ENCODE measurements at regions not wholly inside any gene's neighbourhood (a gene's known extent, or its start where the extent isn't known, plus 50 kb on each side); places are given as distances from the start of the nearest gene placed in this dataset.

- H2BK120ac ChIP-seq (ENCODE audit: low read depth, low read length): no peak overlapping the region
- H2AK9ac ChIP-seq (replicated peaks; ENCODE audit: low read depth, low read length, poor library complexity): no peak overlapping the region
- no peak overlapping the region for H3K4me3 ChIP-seq (ENCODE audit: insufficient read depth, low read depth, low read length)
- H2AK5ac ChIP-seq (ENCODE audit: low read depth, low read length): no peak overlapping the region
- H3K4me2 ChIP-seq (ENCODE audit: low read depth, low read length): no peak overlapping the region
- H4K20me1 ChIP-seq (ENCODE audit: insufficient read depth, low read length): no peaks in the 10 kb centered on the region
- no peak overlapping the region for H3K9ac ChIP-seq (ENCODE audit: low read depth, low read length)
- no peak overlapping the region for H3K18ac ChIP-seq (ENCODE audit: low read depth, low read length)
- no peaks in the 10 kb centered on the region for H3K79me1 ChIP-seq (ENCODE audit: low read depth in 1 of 2, low read length in 2 of 2)
- no peak overlapping the region for H2BK5ac ChIP-seq (ENCODE audit: low read depth, low read length, poor library complexity, severe bottlenecking)
- H4K5ac ChIP-seq (ENCODE audit: low read depth, low read length): no peak overlapping the region
- H3K4ac ChIP-seq (ENCODE audit: low read depth, low read length): no peak overlapping the region
- H2BK15ac ChIP-seq (ENCODE audit: low read depth, low read length): no peak overlapping the region
- no peak overlapping the region for H3K23ac ChIP-seq (ENCODE audit: low read depth, low read length)
- H4K91ac ChIP-seq (ENCODE audit: insufficient read depth, low read depth, low read length): no peak overlapping the region
- no peak overlapping the region for H3K14ac ChIP-seq (replicated peaks; ENCODE audit: low read depth, low read length)
- H3K27me3 ChIP-seq (ENCODE audit: control insufficient read depth, insufficient read depth, low read length): no peaks in the 10 kb centered on the region
- no peak overlapping the region for H2AFZ ChIP-seq (replicated peaks; ENCODE audit: low read length, poor library complexity)
- dilution Hi-C loops (cut with HindIII; ENCODE audit: low sequenced_read_pairs, unreplicated experiment) (no loop called here), in situ Hi-C loops (cut with MboI; ENCODE audit: low sequenced_read_pairs) (no loop called here), intact Hi-C loops (cut with micrococcal nuclease) (no loop called here)
- BruUV-seq (replicated peaks): no TSS peak
- DNase-seq: no peak
- H3K9me1 ChIP-seq (ENCODE audit: insufficient read depth, low read length): no peaks in the 10 kb centered on the region
- ChIA-PET CTCF (no interaction called here), POLR2A (ENCODE audit: unreplicated experiment) (no interaction called here)
- no peak overlapping the region for H3K27ac ChIP-seq (ENCODE audit: insufficient read depth, low read length)
- no peaks in the 10 kb centered on the region for H3K36me3 ChIP-seq (ENCODE audit: control insufficient read depth, insufficient read depth, low read length)
- H2BK20ac ChIP-seq (ENCODE audit: low read depth, low read length): no peak overlapping the region
- no peak overlapping the region for H4K8ac ChIP-seq (ENCODE audit: low read depth in 2 of 2, low read length in 2 of 2)
- no peak overlapping the region for H3K56ac ChIP-seq (ENCODE audit: extremely low read depth, insufficient read depth, low read length)
- ATAC-seq (ENCODE audit: low read depth): no peak
- TF ChIP-seq RAD21 (IDR thresholded peaks at IDR 0.05; ENCODE audit: low read length) (no peak), USF2 (IDR thresholded peaks at IDR 0.05; ENCODE audit: low read depth, low read length) (no peak), CTCF (conservative IDR thresholded peaks at IDR 0.05; ENCODE audit: low read depth, low read length) (no peak), MAFK (IDR thresholded peaks at IDR 0.05; ENCODE audit: low read depth, low read length) (no peak), BHLHE40 (IDR thresholded peaks at IDR 0.05; ENCODE audit: low read depth, low read length) (no peak), ELK1 (IDR thresholded peaks at IDR 0.05; ENCODE audit: borderline replicate concordance, low read depth, low read length) (no peak), CEBPB (IDR thresholded peaks at IDR 0.05; ENCODE audit: low read depth, low read length) (no peak), FOS (IDR thresholded peaks at IDR 0.05; ENCODE audit: low read depth, low read length) (no peak), CHD1 (IDR thresholded peaks at IDR 0.05; ENCODE audit: low read depth, low read length) (no peak), RCOR1 (IDR thresholded peaks at IDR 0.05; ENCODE audit: insufficient replicate concordance, low read length) (no peak), NFE2L2 (IDR thresholded peaks at IDR 0.05; ENCODE audit: low read depth, low read length) (no peak), SMC3 (IDR thresholded peaks at IDR 0.05; ENCODE audit: low read depth, low read length) (no peak), POLR2A (IDR thresholded peaks at IDR 0.05; ENCODE audit: low read depth, low read length) (no peak), MXI1 (IDR thresholded peaks at IDR 0.05; ENCODE audit: borderline replicate concordance, low read depth, low read length) (no peak), RFX5 (IDR thresholded peaks at IDR 0.05; ENCODE audit: low read depth, low read length) (no peak)
- H3K4me1 ChIP-seq (ENCODE audit: control insufficient read depth, insufficient read depth, low read length): no peaks in the 10 kb centered on the region
- H3K9me3 ChIP-seq (ENCODE audit: control insufficient read depth, insufficient read depth, low read length): peaks cover 17% of the 10 kb centered on the region
- WGBS, 2 experiments (ENCODE audit: extremely low coverage in 2 of 2, insufficient read length in 1 of 2): no CpG with 5 or more reads among the region's 6 CpGs
Observed at GRCh38 chr10:8639486-8640185, 585.1 kb downstream of the GATA3 start.

Measured in IMR-90 (cell line).